ENCODE measurements at regions not wholly inside any gene's neighbourhood (a gene's known extent, or its start where the extent isn't known, plus 50 kb on each side); places are given as distances from the start of the nearest gene placed in this dataset.
A peak's percentile ranks its signal among the peaks of the same experiment; 100 is the strongest.

- BruUV-seq (replicated peaks): no TSS peak
- intact Hi-C loops (cut with micrococcal nuclease): no loop called here
- H3K27ac Mint-ChIP-seq (ENCODE audit: low read depth, unreplicated experiment): no peak overlapping the region
- DNase-seq (ENCODE audit: unreplicated experiment): no peak
- H3K27me3 Mint-ChIP-seq (ENCODE audit: insufficient read depth, unreplicated experiment): no peaks in the 10 kb centered on the region
- no peak overlapping the region for H3K4me3 Mint-ChIP-seq (ENCODE audit: unreplicated experiment)
- no peak for TF ChIP-seq CTCF (IDR thresholded peaks at IDR 0.05; ENCODE audit: unreplicated experiment)
- no peaks in the 10 kb centered on the region for H3K9me3 Mint-ChIP-seq (ENCODE audit: unreplicated experiment)
- POLR2A ChIA-PET: no interaction called here
- no peaks in the 10 kb centered on the region for H3K36me3 Mint-ChIP-seq (ENCODE audit: insufficient read depth, unreplicated experiment)
- no peaks in the 10 kb centered on the region for H3K4me1 Mint-ChIP-seq (ENCODE audit: insufficient read depth, unreplicated experiment)
- CTCF ChIA-PET: no interaction called here
Observed at GRCh38 chr7:88437132-88437531, 130.4 kb upstream of the STEAP4 start.

- no peaks in the 10 kb centered on the region for H3K36me3 Mint-ChIP-seq (ENCODE audit: insufficient read depth, unreplicated experiment)
Observed at GRCh38 chr7:88432301-88432700, 125.6 kb upstream of the STEAP4 start.

GRCh38 chr7:88431882-88432281 is 125.2 kb upstream of the STEAP4 start:
- H3K27me3 Mint-ChIP-seq (ENCODE audit: insufficient read depth, unreplicated experiment): no peaks in the 10 kb centered on the region
- intact Hi-C loops (cut with micrococcal nuclease): no loop called here
- no peaks in the 10 kb centered on the region for H3K9me3 Mint-ChIP-seq (ENCODE audit: unreplicated experiment)
- no peak overlapping the region for H3K27ac Mint-ChIP-seq (ENCODE audit: low read depth, unreplicated experiment)
- no TSS peak for BruUV-seq (replicated peaks)
- H3K4me3 Mint-ChIP-seq (ENCODE audit: unreplicated experiment): no peak overlapping the region
- ChIA-PET POLR2A (no interaction called here), CTCF (interaction anchor here (0.6 kb wide), 1 partner anchor 189 kb away, joined by 3 read pairs; no protein-coding TSS in a partner anchor)
- no peaks in the 10 kb centered on the region for H3K36me3 Mint-ChIP-seq (ENCODE audit: insufficient read depth, unreplicated experiment)
- DNase-seq (ENCODE audit: unreplicated experiment): no peak
- no peaks in the 10 kb centered on the region for H3K4me1 Mint-ChIP-seq (ENCODE audit: insufficient read depth, unreplicated experiment)
- TF ChIP-seq CTCF (IDR thresholded peaks at IDR 0.05; ENCODE audit: unreplicated experiment): no peak

More at GRCh38 chr7:88432301-88432700, 125.6 kb upstream of the STEAP4 start:
- H3K27ac Mint-ChIP-seq (ENCODE audit: low read depth, unreplicated experiment): no peak overlapping the region
- intact Hi-C loops (cut with micrococcal nuclease): no loop called here
- ChIA-PET CTCF (interaction anchor here (0.6 kb wide), 1 partner anchor 189 kb away, joined by 3 read pairs; no protein-coding TSS in a partner anchor), POLR2A (no interaction called here)
- no peak for DNase-seq (ENCODE audit: unreplicated experiment)
- no peaks in the 10 kb centered on the region for H3K4me1 Mint-ChIP-seq (ENCODE audit: insufficient read depth, unreplicated experiment)
- no peak overlapping the region for H3K4me3 Mint-ChIP-seq (ENCODE audit: unreplicated experiment)
- no peaks in the 10 kb centered on the region for H3K27me3 Mint-ChIP-seq (ENCODE audit: insufficient read depth, unreplicated experiment)
- H3K9me3 Mint-ChIP-seq (ENCODE audit: unreplicated experiment): no peaks in the 10 kb centered on the region
- TF ChIP-seq CTCF (IDR thresholded peaks at IDR 0.05; ENCODE audit: unreplicated experiment): no peak
- no TSS peak for BruUV-seq (replicated peaks)

- no TSS peak for BruUV-seq (replicated peaks)
- Mint-ChIP-seq H3K36me3 (ENCODE audit: insufficient read depth, unreplicated experiment) (no peaks in the 10 kb centered on the region), H3K9me3 (ENCODE audit: unreplicated experiment) (no peaks in the 10 kb centered on the region), H3K27ac (ENCODE audit: low read depth, unreplicated experiment) (no peak overlapping the region), H3K4me3 (ENCODE audit: unreplicated experiment) (no peak overlapping the region), H3K4me1 (ENCODE audit: insufficient read depth, unreplicated experiment) (no peaks in the 10 kb centered on the region), H3K27me3 (ENCODE audit: insufficient read depth, unreplicated experiment) (peaks cover 16% of the 10 kb centered on the region)
- CTCF ChIA-PET: interaction anchor here (0.6 kb wide), 1 partner anchor 1957 kb away, joined by 7 read pairs; no protein-coding TSS in a partner anchor
- intact Hi-C loops (cut with micrococcal nuclease): no loop called here
- TF ChIP-seq CTCF (IDR thresholded peaks at IDR 0.05; ENCODE audit: unreplicated experiment): peak; percentile 7
- POLR2A ChIA-PET: interaction anchor here (0.7 kb wide), 1 partner anchor 23 kb away, joined by 3 read pairs; no protein-coding TSS in a partner anchor
- peak; percentile 18 for DNase-seq (ENCODE audit: unreplicated experiment)
Observed at GRCh38 chr7:88429382-88429781, 122.7 kb upstream of the STEAP4 start.
